Erythroblast (primary cell): ENCODE measurements at regions not wholly inside any gene's neighbourhood (a gene's known extent, or its start where the extent isn't known, plus 50 kb on each side); places are given as distances from the start of the nearest gene placed in this dataset.

Experiments
- GATA1 ChIP-seq: IDR thresholded peaks from 2 replicates; pipeline ENCODE4 v1.6.1; 2011; ENCODE audit warnings: low read depth, mild to moderate bottlenecking, control low read depth, low read length, moderate library complexity
- POLR2A ChIP-seq: IDR thresholded peaks from 2 replicates; pipeline ENCODE4 v1.6.1; 2011; ENCODE audit warnings: mild to moderate bottlenecking, low read length

- no peak for TF ChIP-seq POLR2A
- TF ChIP-seq GATA1 = no peak
These were observed 634.0 kb downstream of the SPOCK3 start for GRCh38 chr4:166600264-166600663.
